Fibroblast of skin of right quadriceps (primary cell): ENCODE measurements at regions not wholly inside any gene's neighbourhood (a gene's known extent, or its start where the extent isn't known, plus 50 kb on each side); places are given as distances from the start of the nearest gene placed in this dataset.

Experiments used
- DNase-seq: peaks from one replicate; pipeline ENCODE4 v3.0.0-alpha.2; 2013

GRCh38 chr10:123562811-123563580 is 103.2 kb upstream of the GPR26 start:
- DNase-seq = no peak

GRCh38 chr10:123563581-123563855 is 102.6 kb upstream of the GPR26 start:
- no peak for DNase-seq

GRCh38 chr10:123563994-123564393 is 102.2 kb upstream of the GPR26 start:
- DNase-seq = no peak

GRCh38 chr10:123564631-123565030 is 101.5 kb upstream of the GPR26 start:
- no peak for DNase-seq

GRCh38 chr10:123565691-123566660 is 100.2 kb upstream of the GPR26 start:
- no peak for DNase-seq

- no peak for DNase-seq
These were observed 98.0 kb upstream of the GPR26 start for GRCh38 chr10:123567984-123568739.

GRCh38 chr10:123568751-123569150 is 97.4 kb upstream of the GPR26 start:
- no peak for DNase-seq

- DNase-seq = no peak
These were observed 96.6 kb upstream of the GPR26 start for GRCh38 chr10:123569436-123570035.

- DNase-seq = no peak
These were observed 95.9 kb upstream of the GPR26 start for GRCh38 chr10:123570051-123570897.

- DNase-seq = no peak
These were observed 95.1 kb upstream of the GPR26 start for GRCh38 chr10:123570898-123571515.

- DNase-seq = no peak
These were observed 94.2 kb upstream of the GPR26 start for GRCh38 chr10:123571978-123572377.

GRCh38 chr10:123573236-123574108 is 92.7 kb upstream of the GPR26 start:
- peak; percentile 13 for DNase-seq

- no peak for DNase-seq
These were observed 92.0 kb upstream of the GPR26 start for GRCh38 chr10:123574109-123574698.

- DNase-seq = no peak
These were observed 91.0 kb upstream of the GPR26 start for GRCh38 chr10:123575105-123575504.

- no peak for DNase-seq
These were observed 89.4 kb upstream of the GPR26 start for GRCh38 chr10:123576706-123577105.

- DNase-seq = no peak
These were observed 88.2 kb upstream of the GPR26 start for GRCh38 chr10:123577921-123578461.

- DNase-seq = no peak
These were observed 87.4 kb upstream of the GPR26 start for GRCh38 chr10:123578721-123579120.

- no peak for DNase-seq
These were observed 86.5 kb upstream of the GPR26 start for GRCh38 chr10:123579675-123580074.

GRCh38 chr10:123580426-123580825 is 85.7 kb upstream of the GPR26 start:
- DNase-seq = no peak

- no peak for DNase-seq
These were observed 84.5 kb upstream of the GPR26 start for GRCh38 chr10:123581656-123582055.
